Endothelial cell (in vitro differentiated cells): ENCODE measurements at regions not wholly inside any gene's neighbourhood (a gene's known extent, or its start where the extent isn't known, plus 50 kb on each side); places are given as distances from the start of the nearest gene placed in this dataset.
A peak's percentile ranks its signal among the peaks of the same experiment; 100 is the strongest.

ENCODE experiments used
- DNase-seq: peaks from one replicate; pipeline ENCODE4 v3.0.0; 2021; ENCODE audit warnings: low spot score
- H3K27ac Mint-ChIP-seq: one replicate; pipeline ENCODE4 v1.8.0; 2021; ENCODE audit warnings: mixed read lengths, inconsistent platforms; ENCODE audit not compliant: unreplicated experiment
- H3K27me3 Mint-ChIP-seq: one replicate; pipeline ENCODE4 v1.8.0; 2021; ENCODE audit warnings: mild to moderate bottlenecking, moderate library complexity, mixed read lengths, inconsistent platforms; ENCODE audit not compliant: unreplicated experiment
- H3K36me3 Mint-ChIP-seq: one replicate; pipeline ENCODE4 v1.8.0; 2021; ENCODE audit warnings: mild to moderate bottlenecking, low read depth, mixed read lengths, inconsistent platforms; ENCODE audit not compliant: unreplicated experiment
- H3K4me1 Mint-ChIP-seq: one replicate; pipeline ENCODE4 v1.8.0; 2021; ENCODE audit warnings: mild to moderate bottlenecking, mixed read lengths, inconsistent platforms; ENCODE audit not compliant: unreplicated experiment
- H3K4me3 Mint-ChIP-seq: one replicate; pipeline ENCODE4 v1.8.0; 2021; ENCODE audit warnings: mild to moderate bottlenecking, mixed read lengths, inconsistent platforms; ENCODE audit not compliant: unreplicated experiment
- H3K9me3 Mint-ChIP-seq: one replicate; pipeline ENCODE4 v1.8.0; 2021; ENCODE audit warnings: mixed read lengths, inconsistent platforms; ENCODE audit not compliant: unreplicated experiment
- CTCF ChIP-seq: fragments of 200-600 bp; sonication (generic); IDR thresholded peaks from one replicate; pipeline ENCODE4 v1.5.0; 2021; ENCODE audit warnings: antibody characterized with exemption; ENCODE audit not compliant: unreplicated experiment

DNA sequence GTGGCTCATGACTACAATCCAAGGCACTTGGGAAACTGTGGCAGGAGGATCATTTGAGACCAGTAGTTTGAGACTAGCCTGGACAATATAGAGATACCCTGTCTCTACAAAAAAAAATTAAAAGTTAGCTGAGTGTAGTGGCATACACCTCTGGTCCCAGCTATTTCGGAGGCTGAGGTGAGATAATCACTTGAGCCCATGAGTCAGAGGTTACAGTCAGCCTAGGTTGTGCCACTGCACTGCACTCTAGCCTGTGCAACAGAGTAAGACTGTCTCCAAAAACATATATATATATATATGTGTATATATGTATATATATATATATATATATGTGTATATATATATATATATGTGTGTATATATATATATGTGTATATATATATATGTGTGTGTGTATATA is 890.8 kb downstream of the NLGN4Y start:
- no peaks in the 10 kb centered on the region for H3K9me3 Mint-ChIP-seq

DNA sequence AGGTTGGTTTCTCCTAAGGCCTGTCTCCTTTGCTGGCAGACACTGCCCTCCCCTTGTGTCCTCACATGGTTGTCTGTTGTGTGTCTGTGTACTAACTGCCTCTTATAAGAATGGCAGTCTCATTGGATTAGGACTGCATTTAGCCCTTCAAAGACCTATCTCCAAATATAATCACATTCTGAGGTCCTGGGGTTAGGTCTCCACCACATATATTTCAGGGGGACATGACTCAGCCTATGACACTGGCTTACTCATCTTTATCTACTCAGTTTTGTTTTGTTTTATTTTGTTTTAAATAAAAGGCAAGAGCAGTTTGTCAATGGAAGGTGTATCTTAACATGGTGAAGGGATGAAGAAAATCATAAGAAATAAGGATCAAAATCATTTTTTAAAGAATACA is 894.3 kb downstream of the NLGN4Y start:
- no peak overlapping the region for H3K4me3 Mint-ChIP-seq

More for the DNA sequence above, 890.8 kb downstream of the NLGN4Y start:
- H3K4me1 Mint-ChIP-seq, result no peaks in the 10 kb centered on the region
- no peak overlapping the region for H3K4me3 Mint-ChIP-seq
- no peaks in the 10 kb centered on the region for H3K36me3 Mint-ChIP-seq
- no peak for DNase-seq
- H3K27me3 Mint-ChIP-seq, result no peaks in the 10 kb centered on the region
- TF ChIP-seq CTCF, result no peak
- H3K27ac Mint-ChIP-seq, result no peak overlapping the region

DNA sequence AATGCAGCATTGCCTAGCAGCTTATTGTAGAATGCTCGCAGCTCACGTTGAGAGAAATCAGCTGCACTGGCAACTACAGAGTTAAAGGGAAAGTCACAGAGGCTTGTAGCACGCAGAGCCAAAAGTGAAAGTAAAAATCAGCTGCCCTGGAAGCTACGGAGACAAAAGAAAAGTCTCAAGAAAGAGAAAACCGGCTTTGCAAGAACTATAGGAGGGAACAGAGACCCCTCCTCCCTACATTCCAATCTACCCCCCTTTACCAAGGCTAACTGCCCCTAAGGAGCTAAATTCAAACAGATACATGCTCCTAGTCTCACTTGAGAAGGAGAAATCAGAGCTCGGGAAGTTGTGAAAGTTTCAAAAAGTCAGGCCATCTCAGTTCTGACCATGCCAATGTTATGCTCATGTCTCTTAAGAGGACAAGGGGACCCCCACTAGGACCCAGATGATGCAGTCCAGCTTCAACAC is 900.4 kb downstream of the NLGN4Y start:
- DNase-seq, result no peak
- TF ChIP-seq CTCF, result no peak
- Mint-ChIP-seq H3K9me3 (peaks cover 6% of the 10 kb centered on the region), H3K4me1 (peaks cover 6% of the 10 kb centered on the region), H3K4me3 (peak overlapping the region; percentile 88), H3K36me3 (no peaks in the 10 kb centered on the region), H3K27me3 (peaks cover 6% of the 10 kb centered on the region), H3K27ac (peak overlapping the region; percentile 88)

More for the DNA sequence above, 894.3 kb downstream of the NLGN4Y start:
- Mint-ChIP-seq H3K4me1 (no peaks in the 10 kb centered on the region), H3K36me3 (no peaks in the 10 kb centered on the region), H3K27ac (no peak overlapping the region), H3K27me3 (no peaks in the 10 kb centered on the region), H3K9me3 (no peaks in the 10 kb centered on the region)
- no peak for TF ChIP-seq CTCF
- DNase-seq, result no peak

- peaks cover 1% of the 10 kb centered on the region for H3K27me3 Mint-ChIP-seq
- no peak overlapping the region for H3K4me3 Mint-ChIP-seq
- TF ChIP-seq CTCF, result no peak
- peaks cover 11% of the 10 kb centered on the region for H3K4me1 Mint-ChIP-seq
- H3K9me3 Mint-ChIP-seq, result no peaks in the 10 kb centered on the region
- no peak for DNase-seq
- no peak overlapping the region for H3K27ac Mint-ChIP-seq
- H3K36me3 Mint-ChIP-seq, result no peaks in the 10 kb centered on the region
These were observed 915.8 kb downstream of the NLGN4Y start for GRCh38 chrY:15440021-15440695.

DNA sequence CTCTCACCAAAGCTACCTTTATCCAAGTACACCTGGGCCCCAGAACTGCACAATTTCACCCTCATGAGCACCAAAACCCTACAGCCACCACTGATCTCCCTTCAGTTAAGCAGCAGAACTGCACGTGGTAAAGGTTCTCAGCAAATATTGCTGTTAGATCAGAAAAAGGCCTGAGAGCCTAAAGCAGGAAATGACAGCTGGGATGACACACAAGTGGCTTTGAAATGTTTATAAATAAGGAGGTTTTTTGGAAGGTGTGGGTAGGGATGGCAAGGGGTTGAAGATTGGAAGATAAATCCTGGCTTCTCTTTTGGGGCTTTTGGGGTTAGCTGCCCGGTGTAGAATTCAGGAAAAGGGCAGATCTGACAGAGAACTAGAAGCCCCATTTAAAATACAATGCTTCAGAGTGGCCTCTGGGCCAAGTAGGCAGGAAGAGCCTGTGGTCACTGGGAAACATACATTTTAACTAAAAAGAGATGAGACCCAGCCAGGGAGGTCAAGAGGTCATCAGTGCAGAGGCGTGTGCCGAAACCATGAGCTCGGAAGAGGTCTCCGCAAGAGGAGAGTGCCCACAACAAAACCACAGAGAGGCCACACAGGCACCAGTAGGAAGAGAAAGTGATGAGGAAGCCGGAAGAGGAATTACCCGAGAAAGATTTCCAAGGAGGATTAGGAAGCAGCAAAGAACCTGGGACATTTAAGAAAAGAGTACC is 916.5 kb downstream of the NLGN4Y start:
- no peak overlapping the region for H3K4me3 Mint-ChIP-seq
- H3K27ac Mint-ChIP-seq, result no peak overlapping the region
- no peaks in the 10 kb centered on the region for H3K9me3 Mint-ChIP-seq
- peaks cover 11% of the 10 kb centered on the region for H3K4me1 Mint-ChIP-seq
- H3K36me3 Mint-ChIP-seq, result no peaks in the 10 kb centered on the region
- no peak for DNase-seq
- H3K27me3 Mint-ChIP-seq, result peaks cover 1% of the 10 kb centered on the region
- no peak for TF ChIP-seq CTCF
